H9 (cell line): ENCODE measurements at regions not wholly inside any gene's neighbourhood (a gene's known extent, or its start where the extent isn't known, plus 50 kb on each side); places are given as distances from the start of the nearest gene placed in this dataset.

Experiments used
- DNase-seq: peaks from one replicate; pipeline ENCODE4 v3.0.0-alpha.2; 2017
- H2AFZ ChIP-seq: one replicate; pipeline ENCODE4 v1.6.1; 2013; ENCODE audit warnings: mild to moderate bottlenecking, low read length, control low read depth, moderate library complexity
- H2AK5ac ChIP-seq: 2 replicates; pipeline ENCODE4 v1.6.1; 2013; ENCODE audit warnings: low read length, control low read depth, mixed read lengths; ENCODE audit not compliant: insufficient read length
- H2BK120ac ChIP-seq: one replicate; pipeline ENCODE4 v1.6.1; 2013; ENCODE audit warnings: low read depth, mild to moderate bottlenecking, low read length, control low read depth, inconsistent platforms; ENCODE audit not compliant: poor library complexity, severe bottlenecking
- H2BK12ac ChIP-seq: 2 replicates; pipeline ENCODE4 v1.6.1; 2013; ENCODE audit warnings: low read length, control low read depth, mixed read lengths, low read depth; ENCODE audit not compliant: insufficient read length
- H2BK15ac ChIP-seq: 2 replicates; pipeline ENCODE4 v1.6.1; 2013; ENCODE audit warnings: low read depth, low read length, control low read depth
- H2BK20ac ChIP-seq: one replicate; pipeline ENCODE4 v1.6.1; 2013; ENCODE audit warnings: low read depth, mild to moderate bottlenecking, low read length, control low read depth, inconsistent platforms; ENCODE audit not compliant: poor library complexity, severe bottlenecking
- H2BK5ac ChIP-seq: 2 replicates; pipeline ENCODE4 v1.6.1; 2013; ENCODE audit warnings: low read length, control low read depth, mixed read lengths; ENCODE audit not compliant: insufficient read length
- H3K14ac ChIP-seq: 2 replicates; pipeline ENCODE4 v1.6.1; 2013; ENCODE audit warnings: low read length, control low read depth; ENCODE audit not compliant: insufficient read depth
- H3K18ac ChIP-seq: 2 replicates; pipeline ENCODE4 v1.6.1; 2013; ENCODE audit warnings: low read depth, mild to moderate bottlenecking, mixed read lengths, low read length, control low read depth; ENCODE audit not compliant: insufficient read length
- H3K23ac ChIP-seq: 2 replicates; pipeline ENCODE4 v1.6.1; 2013; ENCODE audit warnings: low read length, control low read depth, mixed read lengths, low read depth; ENCODE audit not compliant: insufficient read length
- H3K23me2 ChIP-seq: 2 replicates; pipeline ENCODE4 v1.6.1; 2013; ENCODE audit warnings: low read depth, mild to moderate bottlenecking, mixed read lengths, low read length, control low read depth; ENCODE audit not compliant: insufficient read length, poor library complexity, severe bottlenecking
- H3K27ac ChIP-seq: 2 replicates; pipeline ENCODE4 v1.5.1; 2013; ENCODE audit warnings: low read length, control low read depth, mixed read lengths, low read depth; ENCODE audit not compliant: insufficient read length
- H3K27me3 ChIP-seq: 2 replicates; pipeline ENCODE4 v1.6.1; 2013; ENCODE audit warnings: low read length, control low read depth, inconsistent platforms; ENCODE audit not compliant: insufficient read depth
- H3K4ac ChIP-seq: 2 replicates; pipeline ENCODE4 v1.6.1; 2013; ENCODE audit warnings: low read depth, mild to moderate bottlenecking, control low read depth, inconsistent platforms, low read length, moderate library complexity
- H3K4me1 ChIP-seq: 2 replicates; pipeline ENCODE4 v1.6.1; 2013; ENCODE audit warnings: low read length, control low read depth, inconsistent platforms; ENCODE audit not compliant: insufficient read depth
- H3K4me2 ChIP-seq: 2 replicates; pipeline ENCODE4 v1.6.1; 2013; ENCODE audit warnings: low read length, control low read depth, mixed read lengths; ENCODE audit not compliant: insufficient read length, insufficient read depth
- H3K56ac ChIP-seq: 2 replicates; pipeline ENCODE4 v1.6.1; 2013; ENCODE audit warnings: low read depth, mild to moderate bottlenecking, mixed read lengths, low read length, control low read depth; ENCODE audit not compliant: insufficient read length
- H3K79me1 ChIP-seq: 2 replicates; pipeline ENCODE4 v1.6.1; 2013; ENCODE audit warnings: low read depth, mild to moderate bottlenecking, moderate library complexity, low read length, control low read depth, inconsistent platforms; ENCODE audit not compliant: insufficient read depth, poor library complexity, severe bottlenecking
- H3K79me2 ChIP-seq: 2 replicates; pipeline ENCODE4 v1.6.1; 2013; ENCODE audit warnings: low read length, control low read depth, inconsistent platforms; ENCODE audit not compliant: insufficient read depth
- H3K9ac ChIP-seq: 2 replicates; pipeline ENCODE4 v1.6.1; 2013; ENCODE audit warnings: low read length, control low read depth, mixed read lengths; ENCODE audit not compliant: insufficient read length; ENCODE audit errors: extremely low read depth
- H3K9me3 ChIP-seq: one replicate; pipeline ENCODE4 v1.6.1; 2013; ENCODE audit warnings: low read depth, low read length, inconsistent platforms; ENCODE audit not compliant: control insufficient read depth
- H3T11ph ChIP-seq: one replicate; pipeline ENCODE4 v1.6.1; 2013; ENCODE audit warnings: mild to moderate bottlenecking, low read length, control low read depth, inconsistent platforms
- H4K20me1 ChIP-seq: one replicate; pipeline ENCODE4 v1.6.1; 2013; ENCODE audit not compliant: control insufficient read depth, insufficient read length, insufficient read depth
- H4K5ac ChIP-seq: 2 replicates; pipeline ENCODE4 v1.6.1; 2013; ENCODE audit warnings: low read depth, mild to moderate bottlenecking, mixed read lengths, low read length, control low read depth; ENCODE audit not compliant: insufficient read length
- H4K8ac ChIP-seq: replicated peaks from 2 replicates; pipeline ENCODE4 v1.6.1; 2013; ENCODE audit warnings: low read length, control low read depth, mixed read lengths, low read depth; ENCODE audit not compliant: insufficient read length
- H4K91ac ChIP-seq: 2 replicates; pipeline ENCODE4 v1.6.1; 2013; ENCODE audit warnings: low read depth, mild to moderate bottlenecking, moderate library complexity, mixed read lengths, low read length, control low read depth; ENCODE audit not compliant: insufficient read length
- H3K27ac Mint-ChIP-seq, 3 experiments: 2 replicates in 2 of 3; 3 replicates in 1 of 3; pipeline ENCODE4 v1.8.0; 2020 to 2021; ENCODE audit warnings: mixed read lengths in 3 of 3, mild to moderate bottlenecking in 1 of 3, moderate library complexity in 1 of 3
- H3K27me3 Mint-ChIP-seq: 2 replicates; pipeline ENCODE4 v1.8.0; 2021; ENCODE audit warnings: low read depth, mild to moderate bottlenecking, moderate library complexity, mixed read lengths
- H3K36me3 Mint-ChIP-seq, 3 experiments: 2 replicates in 2 of 3; 3 replicates in 1 of 3; pipeline ENCODE4 v1.8.0; 2020 to 2021; ENCODE audit warnings: low read depth in 3 of 3, mixed read lengths in 3 of 3; ENCODE audit not compliant: insufficient read depth in 1 of 3
- H3K4me1 Mint-ChIP-seq, 2 experiments: 2 replicates each; pipeline ENCODE4 v1.8.0; 2020; ENCODE audit warnings: mixed read lengths in 2 of 2
- H3K4me3 Mint-ChIP-seq, 2 experiments: 2 replicates in 1 of 2; 3 replicates in 1 of 2; pipeline ENCODE4 v1.8.0; 2020 to 2021; ENCODE audit warnings: mild to moderate bottlenecking in 2 of 2, mixed read lengths in 2 of 2, moderate library complexity in 1 of 2
- H3K9me3 Mint-ChIP-seq, 2 experiments: 2 replicates in 1 of 2; 3 replicates in 1 of 2; pipeline ENCODE4 v1.8.0; 2020; ENCODE audit warnings: mild to moderate bottlenecking in 2 of 2, mixed read lengths in 2 of 2, moderate library complexity in 1 of 2
- WGBS: extraction: QIAGEN DNeasy Blood & Tissue Kit; methylation state at CpG from one replicate; pipeline ENCODE4 v1.1.7; 2013; ENCODE audit warnings: missing lambda C conversion rate, low lambda C conversion rate, mixed read lengths; ENCODE audit not compliant: insufficient read length; ENCODE audit errors: extremely low coverage; 5-methylcytosine and 5-hydroxymethylcytosine counted together
- TF ChIP-seq, protein P1 (sequence below): fragments of 200-600 bp; sonication (generic); conservative IDR thresholded peaks from 3 replicates; pipeline ENCODE4 v1.8.0; 2021; ENCODE audit warnings: antibody characterized with exemption, mild to moderate bottlenecking

GRCh38 chr2:83584672-83585071 lies 874.4 kb downstream of the SUCLG1 start:
- Mint-ChIP-seq H3K36me3 (peaks cover 0 to 2% (median 0%) of the 10 kb centered on the region in 3 experiments; a peak in 2 of 7 replicates), H3K27me3 (no peaks in the 10 kb centered on the region), H3K4me3 (0 out of 5 replicates have a peak overlapping the region, but pooled peaks of 1 of the 2 experiments have one; percentile 3), H3K4me1 (peaks cover 19% of the 10 kb centered on the region in 2 experiments), H3K9me3 (no peaks in the 10 kb centered on the region; a peak in 2 of 5 replicates), H3K27ac (peak overlapping the region; percentile 1 to 86 (median 17); a peak in 5 of 7 replicates)
- Histone ChIP-seq H3K9ac (no peak overlapping the region), H2BK15ac (no peak overlapping the region), H3K4me2 (no peak overlapping the region), H2BK120ac (no peak overlapping the region), H2AFZ (peak overlapping the region; percentile 32), H3K23ac (no peak overlapping the region), H2BK20ac (no peak overlapping the region), H3K4me1 (peaks cover 2% of the 10 kb centered on the region; the same call in 1 of the 2 replicates), H4K8ac (no peak overlapping the region), H3K14ac (no peak overlapping the region), H3K4ac (no peak overlapping the region), H3K79me1 (no peaks in the 10 kb centered on the region), H3K79me2 (no peaks in the 10 kb centered on the region), H3K27ac (no peak overlapping the region), H2BK12ac (no peak overlapping the region), H2AK5ac (no peak overlapping the region), H4K20me1 (no peaks in the 10 kb centered on the region), H3K9me3 (no peaks in the 10 kb centered on the region), H4K5ac (no peak overlapping the region), H3K27me3 (no peaks in the 10 kb centered on the region), H3T11ph (no peak overlapping the region), H3K18ac (no peak overlapping the region), H4K91ac (no peak overlapping the region), H3K23me2 (no peaks in the 10 kb centered on the region), H3K56ac (no peak overlapping the region), H2BK5ac (no peak overlapping the region)
- no peak for DNase-seq
- WGBS = no CpG with 5 or more reads among the region's 3 CpGs
- TF ChIP-seq, protein P1, sequence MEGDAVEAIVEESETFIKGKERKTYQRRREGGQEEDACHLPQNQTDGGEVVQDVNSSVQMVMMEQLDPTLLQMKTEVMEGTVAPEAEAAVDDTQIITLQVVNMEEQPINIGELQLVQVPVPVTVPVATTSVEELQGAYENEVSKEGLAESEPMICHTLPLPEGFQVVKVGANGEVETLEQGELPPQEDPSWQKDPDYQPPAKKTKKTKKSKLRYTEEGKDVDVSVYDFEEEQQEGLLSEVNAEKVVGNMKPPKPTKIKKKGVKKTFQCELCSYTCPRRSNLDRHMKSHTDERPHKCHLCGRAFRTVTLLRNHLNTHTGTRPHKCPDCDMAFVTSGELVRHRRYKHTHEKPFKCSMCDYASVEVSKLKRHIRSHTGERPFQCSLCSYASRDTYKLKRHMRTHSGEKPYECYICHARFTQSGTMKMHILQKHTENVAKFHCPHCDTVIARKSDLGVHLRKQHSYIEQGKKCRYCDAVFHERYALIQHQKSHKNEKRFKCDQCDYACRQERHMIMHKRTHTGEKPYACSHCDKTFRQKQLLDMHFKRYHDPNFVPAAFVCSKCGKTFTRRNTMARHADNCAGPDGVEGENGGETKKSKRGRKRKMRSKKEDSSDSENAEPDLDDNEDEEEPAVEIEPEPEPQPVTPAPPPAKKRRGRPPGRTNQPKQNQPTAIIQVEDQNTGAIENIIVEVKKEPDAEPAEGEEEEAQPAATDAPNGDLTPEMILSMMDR = no peak
